WERI-Rb-1 (cell line): ENCODE measurements at regions not wholly inside any gene's neighbourhood (a gene's known extent, or its start where the extent isn't known, plus 50 kb on each side); places are given as distances from the start of the nearest gene placed in this dataset.

ENCODE experiments used
- DNase-seq: peaks from one replicate; pipeline ENCODE4 v3.0.0-alpha.2; 2020
- H3K27ac ChIP-seq: fragments of 250-450 bp; sonication (Bioruptor Pico); 2 replicates; pipeline ENCODE4 v1.5.1; 2020; ENCODE audit warnings: mild to moderate bottlenecking, moderate library complexity
- H3K27me3 ChIP-seq: fragments of 250-450 bp; sonication (Bioruptor Pico); 2 replicates; pipeline ENCODE4 v1.5.1; 2021; ENCODE audit warnings: mild to moderate bottlenecking, low read depth, moderate library complexity; ENCODE audit not compliant: insufficient read depth, severe bottlenecking
- H3K36me3 ChIP-seq: fragments of 250-450 bp; sonication (Bioruptor Pico); 2 replicates; pipeline ENCODE4 v1.5.1; 2020; ENCODE audit warnings: mild to moderate bottlenecking, moderate library complexity
- H3K4me3 ChIP-seq: 2 replicates; pipeline ENCODE4 v1.5.1; 2011; ENCODE audit warnings: low read depth, mild to moderate bottlenecking, control low read depth, low read length
- H3K9me3 ChIP-seq: fragments of 250-450 bp; sonication (Bioruptor Pico); 2 replicates; pipeline ENCODE4 v1.5.1; 2021; ENCODE audit warnings: mild to moderate bottlenecking, moderate library complexity; ENCODE audit not compliant: severe bottlenecking
- CTCF ChIP-seq: IDR thresholded peaks from 2 replicates; pipeline ENCODE4 v1.5.1; 2011; ENCODE audit warnings: low read depth, mild to moderate bottlenecking, control low read depth, inconsistent platforms, low read length

GRCh38 chr1:98073823-98074222 is 153.0 kb upstream of the DPYD start:
- Histone ChIP-seq H3K9me3 (no peaks in the 10 kb centered on the region), H3K4me3 (no peak overlapping the region), H3K36me3 (no peaks in the 10 kb centered on the region), H3K27me3 (no peaks in the 10 kb centered on the region), H3K27ac (no peak overlapping the region)
- TF ChIP-seq CTCF, result no peak
- DNase-seq, result no peak

GRCh38 chr1:98073106-98073505 is 152.3 kb upstream of the DPYD start:
- H3K27me3 ChIP-seq, result no peaks in the 10 kb centered on the region

GRCh38 chr1:98072047-98072446 is 151.2 kb upstream of the DPYD start:
- no peak overlapping the region for H3K4me3 ChIP-seq
- no peak for TF ChIP-seq CTCF
- H3K9me3 ChIP-seq, result no peaks in the 10 kb centered on the region

More at GRCh38 chr1:98073106-98073505, 152.3 kb upstream of the DPYD start:
- no peak overlapping the region for H3K4me3 ChIP-seq
- H3K27ac ChIP-seq, result no peak overlapping the region
- TF ChIP-seq CTCF, result no peak
- no peaks in the 10 kb centered on the region for H3K36me3 ChIP-seq
- no peaks in the 10 kb centered on the region for H3K9me3 ChIP-seq
- no peak for DNase-seq

GRCh38 chr1:98068016-98068415 is 147.2 kb upstream of the DPYD start:
- Histone ChIP-seq H3K27ac (no peak overlapping the region), H3K4me3 (no peak overlapping the region), H3K27me3 (no peaks in the 10 kb centered on the region), H3K36me3 (no peaks in the 10 kb centered on the region), H3K9me3 (no peaks in the 10 kb centered on the region)
- no peak for TF ChIP-seq CTCF
- DNase-seq, result no peak

More at GRCh38 chr1:98072047-98072446, 151.2 kb upstream of the DPYD start:
- no peaks in the 10 kb centered on the region for H3K27me3 ChIP-seq
- no peak for DNase-seq
- H3K36me3 ChIP-seq, result no peaks in the 10 kb centered on the region
- H3K27ac ChIP-seq, result no peak overlapping the region

- Histone ChIP-seq H3K27ac (no peak overlapping the region), H3K36me3 (no peaks in the 10 kb centered on the region), H3K9me3 (no peaks in the 10 kb centered on the region), H3K4me3 (no peak overlapping the region), H3K27me3 (no peaks in the 10 kb centered on the region)
- TF ChIP-seq CTCF, result no peak
- DNase-seq, result no peak
Observed at GRCh38 chr1:98066911-98067310, 146.1 kb upstream of the DPYD start.

- H3K27me3 ChIP-seq, result no peaks in the 10 kb centered on the region
- no peaks in the 10 kb centered on the region for H3K9me3 ChIP-seq
- H3K27ac ChIP-seq, result no peak overlapping the region
- no peaks in the 10 kb centered on the region for H3K36me3 ChIP-seq
- no peak for TF ChIP-seq CTCF
- no peak for DNase-seq
- no peak overlapping the region for H3K4me3 ChIP-seq
Observed at GRCh38 chr1:98059620-98060019, 138.8 kb upstream of the DPYD start.
